MM.1S (cell line): ENCODE measurements at regions not wholly inside any gene's neighbourhood (a gene's known extent, or its start where the extent isn't known, plus 50 kb on each side); places are given as distances from the start of the nearest gene placed in this dataset.

Experiments
- EZH2 ChIP-seq: fragments of 300-600 bp; sonication (generic); optimal IDR thresholded peaks from 2 replicates; pipeline ENCODE3; 2017; ENCODE audit warnings: low read depth, mild to moderate bottlenecking, antibody characterized with exemption, low read length, mixed read lengths
- EZH2phosphoT487 ChIP-seq: fragments of 300-600 bp; sonication (generic); IDR thresholded peaks from 2 replicates; pipeline ENCODE4 v1.6.1; 2018; ENCODE audit warnings: antibody characterized with exemption, low read length
- TF ChIP-seq, protein P1 (sequence below): fragments of 300-600 bp; sonication (generic); IDR thresholded peaks from 2 replicates; pipeline ENCODE4 v1.5.1; 2016; ENCODE audit warnings: antibody characterized with exemption, low read length, mixed read lengths

DNA sequence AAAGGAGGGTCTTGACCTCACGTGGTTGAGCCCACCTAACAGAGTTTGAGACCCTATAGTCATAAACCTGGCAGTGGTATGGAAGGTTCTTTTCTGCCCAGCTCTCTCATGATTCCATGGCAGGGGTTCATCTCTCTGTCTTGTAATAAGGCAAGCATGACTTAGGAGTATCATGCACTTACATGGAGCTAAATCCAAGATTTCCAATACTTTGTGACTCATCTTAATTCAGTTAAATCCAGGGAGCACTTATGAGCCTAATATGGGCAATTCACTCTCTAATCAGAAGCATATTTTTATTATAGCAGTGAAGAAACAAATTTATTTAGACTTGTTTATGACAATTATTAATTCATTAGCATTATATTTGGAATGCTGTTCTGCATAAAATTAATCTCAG is 131.8 kb upstream of the CPSF6 start:
- TF ChIP-seq, protein P1, sequence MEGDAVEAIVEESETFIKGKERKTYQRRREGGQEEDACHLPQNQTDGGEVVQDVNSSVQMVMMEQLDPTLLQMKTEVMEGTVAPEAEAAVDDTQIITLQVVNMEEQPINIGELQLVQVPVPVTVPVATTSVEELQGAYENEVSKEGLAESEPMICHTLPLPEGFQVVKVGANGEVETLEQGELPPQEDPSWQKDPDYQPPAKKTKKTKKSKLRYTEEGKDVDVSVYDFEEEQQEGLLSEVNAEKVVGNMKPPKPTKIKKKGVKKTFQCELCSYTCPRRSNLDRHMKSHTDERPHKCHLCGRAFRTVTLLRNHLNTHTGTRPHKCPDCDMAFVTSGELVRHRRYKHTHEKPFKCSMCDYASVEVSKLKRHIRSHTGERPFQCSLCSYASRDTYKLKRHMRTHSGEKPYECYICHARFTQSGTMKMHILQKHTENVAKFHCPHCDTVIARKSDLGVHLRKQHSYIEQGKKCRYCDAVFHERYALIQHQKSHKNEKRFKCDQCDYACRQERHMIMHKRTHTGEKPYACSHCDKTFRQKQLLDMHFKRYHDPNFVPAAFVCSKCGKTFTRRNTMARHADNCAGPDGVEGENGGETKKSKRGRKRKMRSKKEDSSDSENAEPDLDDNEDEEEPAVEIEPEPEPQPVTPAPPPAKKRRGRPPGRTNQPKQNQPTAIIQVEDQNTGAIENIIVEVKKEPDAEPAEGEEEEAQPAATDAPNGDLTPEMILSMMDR = no peak
- TF ChIP-seq EZH2 (no peak), EZH2phosphoT487 (no peak)
